Transverse colon (tissue), 4 donors: ENCODE measurements at regions not wholly inside any gene's neighbourhood (a gene's known extent, or its start where the extent isn't known, plus 50 kb on each side); places are given as distances from the start of the nearest gene placed in this dataset.
"Not testable (repeated sequence)": the region's sequence is repeated elsewhere in the genome, so short reads cannot be mapped to it uniquely, and the experiment has no call there.

Experiments used
- DNase-seq: peaks from one replicate; pipeline ENCODE4 v3.0.0-alpha.2; 2019
- H3K27ac ChIP-seq, 4 donors: fragments of 200-600 bp; sonication (generic); 2 replicates each; pipeline ENCODE4 v1.5.1; 2016 to 2018; ENCODE audit warnings: inconsistent platforms in 4 of 4
- H3K27me3 ChIP-seq: fragments of 200-600 bp; sonication (generic); 2 replicates; pipeline ENCODE4 v1.5.1; 2017; ENCODE audit warnings: inconsistent platforms
- H3K36me3 ChIP-seq, 4 donors: fragments of 200-600 bp; sonication (generic); 2 replicates each; pipeline ENCODE4 v1.5.1; 2017 to 2019; ENCODE audit warnings: inconsistent platforms in 4 of 4
- H3K4me1 ChIP-seq, 4 donors: fragments of 200-600 bp; sonication (generic); 2 replicates each; pipeline ENCODE4 v1.5.1; 2017 to 2020; ENCODE audit warnings: inconsistent platforms in 4 of 4
- H3K4me3 ChIP-seq, 4 donors: fragments of 200-600 bp; sonication (generic); 1 replicate in 1 of 4; 2 replicates in 3 of 4; pipeline versions ENCODE4 v1.5.1 to v1.6.1; 2017 to 2019; ENCODE audit warnings: inconsistent platforms in 4 of 4
- H3K9me3 ChIP-seq, 2 donors: fragments of 200-600 bp; sonication (generic); 2 replicates each; pipeline ENCODE4 v1.5.1; 2017 to 2019; ENCODE audit warnings: inconsistent platforms in 2 of 2
- EP300 ChIP-seq: sonication (generic); formaldehyde crosslinking; IDR thresholded peaks from one replicate; pipeline ENCODE4 v1.6.1; 2017; ENCODE audit warnings: antibody characterized with exemption, low read depth
- POLR2A ChIP-seq: fragments of 450-650 bp; IDR thresholded peaks from one replicate; pipeline ENCODE4 v1.6.1; 2016; ENCODE audit warnings: antibody characterized with exemption, mild to moderate bottlenecking, moderate library complexity
- POLR2AphosphoS5 ChIP-seq, 3 donors: sonication (generic); formaldehyde crosslinking; IDR thresholded peaks; one replicate each; pipeline ENCODE4 v1.6.1; 2016; ENCODE audit warnings: antibody characterized with exemption in 3 of 3
- WGBS, 2 donors: methylation state at CpG; one replicate each; pipeline ENCODE4 v1.1.5; 2018; ENCODE audit warnings: low coverage in 1 of 2; 5-methylcytosine and 5-hydroxymethylcytosine counted together
- in situ Hi-C, 4 donors: fragments of 200-750 bp; cut with MboI; loops; one replicate each; pipeline versions ENCODE4 v1.15.0 to v1.15.1; 2017; ENCODE audit warnings: low sequenced_read_pairs in 3 of 4, low pct_ligation_motif_present in 1 of 4, low pct_unique_long_range_greater_than_20kb in 1 of 4
- intact Hi-C: fragments of 100-400 bp; cut with DNase I; formaldehyde crosslinking; loops from one replicate; pipeline ENCODE4 v1.15.1; 2023; ENCODE audit warnings: low total_unique reads
- TF ChIP-seq, protein P1 (sequence below), 5 experiments: fragments of 200-600 bp in 3 of 5; fragments of 450-650 bp in 2 of 5; sonication (generic) in 3 of 5; IDR thresholded peaks; 1 replicate in 2 of 5; 2 replicates in 3 of 5; pipeline ENCODE4 v1.5.1; 2016 to 2017; ENCODE audit warnings: antibody characterized with exemption in 5 of 5, inconsistent platforms in 3 of 5, mild to moderate bottlenecking in 2 of 5, moderate library complexity in 1 of 5

- Histone ChIP-seq H3K9me3 (peaks cover 0 to 3% of the 10 kb centered on the region in 2 donors), H3K27ac (no peak overlapping the region), H3K4me1 (no peaks in the 10 kb centered on the region), H3K36me3 (no peaks in the 10 kb centered on the region), H3K27me3 (peaks cover 14% of the 10 kb centered on the region), H3K4me3 (no peak overlapping the region)
- in situ Hi-C loops: no loop called here
- WGBS, 2 donors: 41 to 42% methylated on average over 4 of the region's 4 CpGs
- TF ChIP-seq POLR2AphosphoS5 (IDR thresholded peaks at IDR 0.05): no peak
- TF ChIP-seq, protein P1, sequence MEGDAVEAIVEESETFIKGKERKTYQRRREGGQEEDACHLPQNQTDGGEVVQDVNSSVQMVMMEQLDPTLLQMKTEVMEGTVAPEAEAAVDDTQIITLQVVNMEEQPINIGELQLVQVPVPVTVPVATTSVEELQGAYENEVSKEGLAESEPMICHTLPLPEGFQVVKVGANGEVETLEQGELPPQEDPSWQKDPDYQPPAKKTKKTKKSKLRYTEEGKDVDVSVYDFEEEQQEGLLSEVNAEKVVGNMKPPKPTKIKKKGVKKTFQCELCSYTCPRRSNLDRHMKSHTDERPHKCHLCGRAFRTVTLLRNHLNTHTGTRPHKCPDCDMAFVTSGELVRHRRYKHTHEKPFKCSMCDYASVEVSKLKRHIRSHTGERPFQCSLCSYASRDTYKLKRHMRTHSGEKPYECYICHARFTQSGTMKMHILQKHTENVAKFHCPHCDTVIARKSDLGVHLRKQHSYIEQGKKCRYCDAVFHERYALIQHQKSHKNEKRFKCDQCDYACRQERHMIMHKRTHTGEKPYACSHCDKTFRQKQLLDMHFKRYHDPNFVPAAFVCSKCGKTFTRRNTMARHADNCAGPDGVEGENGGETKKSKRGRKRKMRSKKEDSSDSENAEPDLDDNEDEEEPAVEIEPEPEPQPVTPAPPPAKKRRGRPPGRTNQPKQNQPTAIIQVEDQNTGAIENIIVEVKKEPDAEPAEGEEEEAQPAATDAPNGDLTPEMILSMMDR (IDR thresholded peaks at IDR 0.05): no peak
- no peak for TF ChIP-seq EP300
- TF ChIP-seq POLR2A: no peak
- DNase-seq: no peak
- intact Hi-C loops: no loop called here
These were observed 61.8 kb upstream of the PLEKHG4B start for GRCh38 chr5:30131-30530.

DNA sequence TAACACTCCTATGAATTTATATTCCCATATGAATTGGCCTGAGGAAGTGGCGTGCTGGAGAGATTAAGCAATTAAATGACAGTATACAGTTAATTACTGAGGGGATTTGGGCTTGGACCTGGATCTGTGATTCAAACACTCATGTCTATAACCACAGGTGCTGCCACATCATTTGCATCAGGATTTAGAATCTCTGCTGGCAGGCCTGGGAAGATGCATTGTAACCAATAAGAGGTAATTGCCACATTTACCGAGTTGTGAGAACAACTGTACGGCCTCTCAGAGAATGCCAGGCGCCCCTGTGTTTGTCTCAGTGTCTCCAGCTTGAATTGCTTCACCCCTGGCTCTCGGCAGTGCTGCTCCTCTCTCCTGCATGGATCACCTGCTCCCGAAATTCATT lies 61.4 kb upstream of the PLEKHG4B start:
- peaks cover 14% of the 10 kb centered on the region for H3K27me3 ChIP-seq
- DNase-seq, H3K4me3 ChIP-seq, H3K9me3 ChIP-seq, H3K36me3 ChIP-seq, H3K4me1 ChIP-seq, H3K27ac ChIP-seq, intact Hi-C loops, in situ Hi-C loops: not testable (repeated sequence)
- WGBS, 2 donors: 50 to 76% methylated on average over 1 to 6 of the region's 6 CpGs

DNA sequence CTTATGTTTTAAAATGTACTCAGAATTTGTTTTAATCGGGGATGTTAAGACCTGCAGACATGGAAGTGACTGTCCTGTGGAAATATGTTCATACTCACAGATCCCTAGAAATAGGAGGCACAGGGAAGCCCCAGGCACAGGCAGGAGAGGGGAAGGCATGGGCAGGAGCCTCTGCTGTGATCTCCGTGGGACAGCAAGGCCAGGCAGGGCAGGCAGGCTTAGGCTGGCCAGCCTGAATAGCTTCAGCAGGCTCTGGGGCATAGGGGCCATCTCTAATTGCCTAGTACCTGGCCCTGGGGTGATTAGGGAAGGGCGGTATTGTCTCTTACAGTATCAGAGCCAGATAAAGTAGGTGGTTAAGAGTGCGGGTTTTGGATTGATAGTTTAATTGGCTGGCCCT lies 59.8 kb upstream of the PLEKHG4B start:
- H3K4me1 ChIP-seq: no peaks in the 10 kb centered on the region
- no peak for DNase-seq
- WGBS, 2 donors: 72 to 81% methylated on average over 4 of the region's 4 CpGs
- TF ChIP-seq POLR2A (no peak), POLR2AphosphoS5 (IDR thresholded peaks at IDR 0.05) (no peak), EP300 (no peak)
- TF ChIP-seq, protein P1 (IDR thresholded peaks at IDR 0.05): no peak
- intact Hi-C loops (no loop called here), in situ Hi-C loops (no loop called here)
- H3K9me3 ChIP-seq: peaks cover 0 to 3% of the 10 kb centered on the region in 2 donors
- no peak overlapping the region for H3K4me3 ChIP-seq
- peaks cover 14% of the 10 kb centered on the region for H3K27me3 ChIP-seq
- H3K36me3 ChIP-seq: no peaks in the 10 kb centered on the region
- no peak overlapping the region for H3K27ac ChIP-seq

DNA sequence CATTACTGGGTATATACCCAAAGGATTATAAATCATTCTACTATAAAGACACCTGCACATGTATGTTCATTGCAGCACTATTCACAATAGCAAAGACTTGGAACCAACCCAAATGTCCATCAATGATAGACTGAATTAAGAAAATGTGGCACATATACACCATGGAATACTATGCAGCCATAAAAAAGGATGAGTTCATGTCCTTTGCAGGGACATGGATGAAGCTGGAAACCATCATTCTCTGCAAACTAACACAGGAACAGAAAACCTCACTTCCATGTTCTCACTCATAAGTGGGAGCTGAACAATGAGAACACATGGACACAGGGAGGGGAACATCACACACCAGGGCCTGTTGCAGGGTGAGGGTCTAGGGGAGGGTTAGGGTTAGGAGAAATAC lies 56.4 kb upstream of the PLEKHG4B start:
- H3K4me3 ChIP-seq, H3K27ac ChIP-seq, H3K36me3 ChIP-seq, intact Hi-C loops, DNase-seq, in situ Hi-C loops, H3K9me3 ChIP-seq, H3K4me1 ChIP-seq: not testable (repeated sequence)
- H3K27me3 ChIP-seq: peaks cover 14% of the 10 kb centered on the region

- in situ Hi-C loops, H3K4me3 ChIP-seq, H3K4me1 ChIP-seq, intact Hi-C loops, H3K36me3 ChIP-seq, DNase-seq, H3K27ac ChIP-seq, H3K9me3 ChIP-seq: not testable (repeated sequence)
- 65 to 100% methylated on average over 2 to 11 of the region's 11 CpGs for WGBS, 2 donors
- peaks cover 11% of the 10 kb centered on the region for H3K27me3 ChIP-seq
These were observed 54.8 kb upstream of the PLEKHG4B start for GRCh38 chr5:37207-37606.

DNA sequence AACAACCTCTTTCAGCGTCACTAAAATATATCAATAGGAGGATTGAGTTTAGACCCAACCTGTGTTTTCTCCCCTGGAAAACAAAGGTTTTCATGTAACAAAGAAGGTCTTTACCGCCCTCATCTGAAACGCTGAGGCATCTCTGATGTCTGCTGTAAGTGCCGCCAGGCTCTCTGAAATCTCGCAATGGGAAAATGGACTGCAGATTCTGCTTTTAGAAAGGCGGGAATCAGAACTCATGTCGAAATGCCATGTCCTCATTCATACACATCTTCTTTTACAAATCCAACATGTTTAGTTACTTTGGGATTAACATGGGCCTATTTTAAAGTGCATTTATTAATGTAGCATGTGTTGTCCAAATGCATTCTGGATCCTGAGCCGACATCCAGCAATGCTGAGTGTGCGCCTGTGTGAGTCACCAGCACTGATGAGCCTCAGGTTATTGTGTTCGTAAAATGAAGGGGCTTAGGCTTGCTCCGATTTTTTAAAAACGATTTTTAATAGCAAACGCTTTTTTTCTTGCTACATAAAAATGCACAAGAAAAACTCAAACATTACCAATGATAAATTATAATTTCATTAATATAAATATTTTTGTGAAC lies 51.9 kb upstream of the PLEKHG4B start:
- TF ChIP-seq, protein P1 (IDR thresholded peaks at IDR 0.05): no peak
- Histone ChIP-seq H3K4me3 (no peak overlapping the region), H3K9me3 (no peaks in the 10 kb centered on the region), H3K36me3 (no peaks in the 10 kb centered on the region), H3K27me3 (peaks cover 9% of the 10 kb centered on the region), H3K27ac (no peak overlapping the region), H3K4me1 (no peaks in the 10 kb centered on the region)
- DNase-seq: no peak
- in situ Hi-C loops (no loop called here), intact Hi-C loops (no loop called here)
- WGBS, 2 donors: 77 to 84% methylated on average over 11 to 13 of the region's 13 CpGs
